Left ventricle myocardium superior (tissue), 1 donor: ENCODE measurements at regions not wholly inside any gene's neighbourhood (a gene's known extent, or its start where the extent isn't known, plus 50 kb on each side); places are given as distances from the start of the nearest gene placed in this dataset.
A peak's percentile ranks its signal among the peaks of the same experiment; 100 is the strongest.

Experiments
- ATAC-seq: fragments of 200-7000 bp; cut with Tn5 transposase; one replicate; pipeline ENCODE4 v1.9.1; 2020; ENCODE audit warnings: mild to moderate bottlenecking, moderate library complexity
- DNase-seq: peaks from one replicate; pipeline ENCODE4 v3.0.0-alpha.2; 2020
- intact Hi-C: fragments of 100-400 bp; cut with micrococcal nuclease; formaldehyde crosslinking; loops from one replicate; pipeline ENCODE4 v1.11.0; 2022
- donor health status: DM: no; HTN: yes; CAD: no; lungs with severe emphysema.

DNA sequence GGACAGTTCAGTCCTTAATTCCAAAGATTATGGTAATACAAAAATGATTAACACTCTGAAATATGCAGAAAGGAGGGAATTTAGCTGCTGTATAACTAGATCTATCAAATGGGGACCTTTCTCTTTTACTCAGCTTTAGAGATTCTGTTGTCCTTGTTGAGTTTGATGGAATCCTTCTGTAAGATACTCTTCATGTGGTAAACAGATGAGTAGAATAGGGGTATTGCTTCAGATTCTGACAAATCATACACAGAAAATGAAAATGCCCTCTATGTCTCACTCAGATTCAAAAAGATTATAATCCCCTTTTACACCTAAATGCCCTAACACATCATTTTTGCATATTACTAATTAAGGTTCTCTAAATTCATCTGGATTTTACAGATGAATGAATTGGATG is 50.7 kb downstream of the ARHGAP35 start:
- intact Hi-C loops: no loop called here
- ATAC-seq: no peak
- no peak for DNase-seq

DNA sequence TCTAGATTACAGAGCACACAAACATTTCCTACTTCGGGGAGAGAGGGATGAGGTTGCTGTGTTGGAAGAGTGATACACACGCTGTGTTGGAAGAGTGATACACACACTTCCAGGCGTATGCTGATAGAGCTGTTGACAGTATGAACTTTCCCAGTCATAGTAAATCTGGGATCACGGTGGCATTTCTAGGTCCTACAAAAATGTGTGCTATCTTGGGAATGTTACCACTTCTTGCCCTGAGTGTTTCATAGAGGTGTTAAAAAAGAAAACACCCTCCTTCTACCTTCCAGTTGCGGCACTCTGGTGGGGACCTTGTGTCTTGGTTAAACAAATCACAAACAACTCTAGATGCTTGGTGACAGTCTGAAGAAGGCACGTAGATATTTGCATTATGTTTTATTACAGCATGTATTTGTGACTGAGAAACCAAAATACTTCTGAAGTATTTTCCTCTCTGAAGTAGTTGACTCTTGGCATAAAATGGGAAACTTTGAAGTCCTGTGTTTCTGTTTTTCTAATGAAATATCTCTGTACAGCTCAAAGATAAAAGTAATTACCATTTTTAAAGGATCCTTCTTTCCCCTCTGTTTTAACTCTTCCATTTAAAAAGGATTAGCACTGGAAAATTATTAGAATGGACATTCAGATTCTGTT is 52.5 kb downstream of the ARHGAP35 start:
- ATAC-seq: peak; percentile 69
- no peak for DNase-seq
- intact Hi-C loops: no loop called here

DNA sequence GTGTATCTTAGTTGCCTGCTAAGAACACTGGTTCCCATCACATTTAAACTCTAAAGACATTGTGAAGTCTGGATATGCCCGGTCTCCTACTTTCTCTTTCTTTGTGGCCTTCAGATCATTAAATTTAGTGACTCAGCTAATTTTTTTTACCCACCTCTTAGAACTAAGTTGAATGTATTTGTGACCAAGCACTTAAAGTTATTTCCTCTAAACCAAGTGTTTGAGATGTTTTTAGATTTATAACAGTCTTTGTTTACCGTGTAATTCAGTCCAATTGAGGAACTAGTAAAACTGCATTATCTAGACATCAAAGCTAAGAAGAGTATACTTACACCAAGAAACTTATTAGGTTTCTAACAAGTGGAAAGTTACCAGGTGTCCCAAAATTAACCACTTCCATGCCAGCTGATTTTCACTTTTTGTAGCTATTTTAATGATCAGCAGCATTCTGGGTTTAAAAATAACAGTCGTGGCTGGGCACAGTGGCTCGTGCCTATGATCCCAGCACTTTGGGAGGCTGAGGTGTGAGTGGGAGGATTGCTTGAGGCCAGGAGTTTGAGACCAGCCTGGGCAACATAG is 53.1 kb downstream of the ARHGAP35 start:
- intact Hi-C loops: no loop called here
- DNase-seq (no peak), ATAC-seq (no peak)

DNA sequence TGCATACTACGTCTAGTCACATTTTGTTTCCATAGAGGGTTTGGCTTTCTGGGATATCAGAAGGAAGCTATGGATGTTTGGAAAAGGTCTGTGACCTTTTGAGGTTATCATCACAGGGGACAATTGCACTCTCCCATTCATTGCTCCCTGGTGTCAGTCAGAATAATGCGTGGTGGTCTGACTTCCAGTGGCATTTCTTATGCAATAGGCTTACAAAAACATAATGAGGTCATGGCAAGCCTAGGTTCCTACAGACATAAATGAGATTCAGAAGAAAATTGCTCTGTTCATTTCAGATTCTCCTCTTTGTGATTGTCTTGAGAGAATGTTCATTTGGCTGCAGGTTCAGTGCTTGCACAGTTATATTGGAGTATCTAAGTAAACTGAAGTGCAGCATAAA is 54.6 kb downstream of the ARHGAP35 start:
- ATAC-seq (peak; percentile 17), DNase-seq (no peak)
- intact Hi-C loops: no loop called here

DNA sequence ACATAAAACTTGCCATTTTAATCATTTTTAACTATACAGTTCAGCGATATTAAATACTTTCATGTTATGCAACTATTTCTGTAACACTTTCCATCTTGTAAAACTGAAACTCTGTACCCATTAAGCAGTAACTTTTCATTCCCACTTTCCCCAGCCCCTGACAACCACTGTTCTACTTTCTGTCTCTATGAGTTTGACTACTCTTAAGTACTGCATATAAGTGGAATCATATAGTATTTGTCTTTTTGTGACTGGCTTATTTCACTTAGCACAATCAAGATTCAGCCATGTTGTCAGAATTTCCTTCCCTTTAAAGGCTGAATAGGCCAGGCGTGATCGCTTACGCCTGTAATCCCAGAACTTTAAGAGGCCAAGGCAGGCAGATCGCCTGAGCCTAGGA is 56.2 kb downstream of the ARHGAP35 start:
- intact Hi-C loops: no loop called here
- ATAC-seq (no peak), DNase-seq (no peak)

DNA sequence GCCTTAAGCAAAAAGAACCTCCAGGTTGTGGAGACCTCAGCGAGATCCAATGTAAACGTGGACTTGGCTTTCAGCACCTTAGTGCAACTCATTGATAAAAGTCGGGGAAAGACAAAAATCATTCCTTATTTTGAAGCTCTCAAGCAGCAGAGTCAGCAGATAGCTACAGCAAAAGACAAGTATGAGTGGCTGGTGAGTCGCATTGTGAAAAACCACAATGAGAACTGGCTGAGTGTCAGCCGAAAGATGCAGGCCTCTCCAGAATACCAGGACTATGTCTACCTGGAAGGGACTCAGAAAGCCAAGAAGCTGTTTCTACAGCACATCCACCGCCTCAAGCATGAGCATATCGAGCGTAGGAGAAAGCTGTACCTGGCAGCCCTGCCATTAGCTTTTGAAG is 58.5 kb downstream of the ARHGAP35 start:
- intact Hi-C loops: no loop called here
- ATAC-seq: no peak
- DNase-seq: no peak

DNA sequence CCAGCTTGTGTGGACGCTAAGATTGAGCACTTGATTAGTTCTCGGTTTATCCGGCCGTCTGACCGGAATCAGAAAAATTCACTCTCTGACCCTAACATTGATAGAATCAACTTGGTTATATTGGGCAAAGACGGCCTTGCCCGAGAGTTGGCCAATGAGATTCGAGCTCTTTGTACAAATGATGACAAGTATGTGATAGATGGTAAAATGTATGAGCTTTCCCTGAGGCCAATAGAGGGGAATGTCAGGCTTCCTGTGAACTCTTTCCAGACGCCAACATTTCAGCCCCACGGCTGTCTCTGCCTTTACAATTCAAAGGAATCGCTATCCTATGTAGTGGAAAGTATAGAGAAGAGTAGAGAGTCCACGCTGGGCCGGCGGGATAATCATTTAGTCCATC is 59.6 kb downstream of the ARHGAP35 start:
- intact Hi-C loops: no loop called here
- DNase-seq (no peak), ATAC-seq (no peak)

DNA sequence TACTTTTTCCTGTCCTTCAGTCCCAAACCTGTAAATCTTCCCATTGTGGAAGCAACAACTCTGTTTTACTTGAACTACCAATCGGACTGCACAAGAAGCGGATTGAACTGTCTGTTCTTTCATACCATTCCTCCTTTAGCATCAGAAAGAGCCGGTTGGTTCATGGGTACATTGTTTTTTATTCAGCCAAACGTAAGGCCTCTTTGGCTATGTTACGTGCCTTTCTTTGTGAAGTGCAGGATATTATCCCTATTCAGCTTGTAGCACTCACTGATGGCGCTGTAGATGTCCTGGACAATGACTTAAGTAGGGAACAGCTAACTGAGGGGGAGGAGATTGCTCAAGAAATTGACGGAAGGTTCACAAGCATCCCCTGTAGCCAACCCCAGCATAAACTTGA is 60.3 kb downstream of the ARHGAP35 start:
- intact Hi-C loops: no loop called here
- ATAC-seq: no peak
- DNase-seq: no peak

DNA sequence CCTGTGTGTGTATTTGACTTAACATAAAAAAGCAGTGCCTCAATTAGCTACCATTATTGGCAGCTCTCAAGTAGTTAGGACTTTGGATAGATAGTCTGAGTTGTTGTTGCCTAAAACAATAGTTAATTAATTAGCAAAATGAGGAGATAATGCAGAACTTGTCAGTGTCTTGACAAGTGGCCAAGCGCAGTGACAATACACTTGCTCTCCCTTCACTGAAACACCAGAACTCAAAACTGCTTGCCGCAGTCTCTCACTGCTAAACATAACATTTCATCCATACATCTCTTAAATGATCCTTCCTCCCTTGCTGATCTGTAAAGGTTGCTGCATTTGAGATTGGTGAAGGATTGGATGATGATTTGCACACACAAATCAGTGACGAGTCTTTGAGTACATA is 61.7 kb downstream of the ARHGAP35 start:
- DNase-seq: no peak
- intact Hi-C loops: no loop called here

DNA sequence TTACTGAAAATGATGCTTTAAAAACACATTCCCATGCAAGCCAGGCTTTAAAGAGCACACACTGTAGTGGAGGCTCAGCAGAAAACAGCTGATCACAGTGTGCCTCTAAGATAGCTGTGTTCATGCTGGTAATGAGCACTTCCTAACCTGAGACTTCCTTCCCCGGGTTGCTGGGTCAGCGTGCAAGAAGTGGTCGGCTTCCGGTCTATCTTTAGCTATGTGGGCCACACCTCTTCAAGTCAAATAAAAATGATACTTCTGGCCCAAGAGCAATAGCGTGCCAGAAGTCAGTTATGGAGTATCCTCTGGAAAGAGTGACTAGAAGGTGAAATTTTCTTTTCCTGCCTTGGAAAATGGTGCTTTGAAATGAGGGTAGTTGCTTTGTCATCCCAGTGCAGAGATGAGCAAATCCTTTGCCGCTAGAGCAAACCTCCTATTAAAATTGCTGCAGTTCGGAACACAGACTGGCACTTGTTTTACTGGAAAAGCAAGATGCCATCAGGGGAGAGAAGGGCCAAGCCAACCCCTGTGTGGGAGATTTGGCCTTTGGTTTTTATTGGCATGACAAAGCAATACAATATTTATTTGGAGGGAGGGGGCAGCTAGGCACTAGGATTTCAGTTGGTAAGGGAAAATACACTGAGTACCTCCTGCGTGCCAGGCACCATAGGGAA is 64.2 kb downstream of the ARHGAP35 start:
- DNase-seq (no peak), ATAC-seq (peak; percentile 58)
- intact Hi-C loops: no loop called here

More for the DNA sequence above, 61.7 kb downstream of the ARHGAP35 start:
- no peak for ATAC-seq

DNA sequence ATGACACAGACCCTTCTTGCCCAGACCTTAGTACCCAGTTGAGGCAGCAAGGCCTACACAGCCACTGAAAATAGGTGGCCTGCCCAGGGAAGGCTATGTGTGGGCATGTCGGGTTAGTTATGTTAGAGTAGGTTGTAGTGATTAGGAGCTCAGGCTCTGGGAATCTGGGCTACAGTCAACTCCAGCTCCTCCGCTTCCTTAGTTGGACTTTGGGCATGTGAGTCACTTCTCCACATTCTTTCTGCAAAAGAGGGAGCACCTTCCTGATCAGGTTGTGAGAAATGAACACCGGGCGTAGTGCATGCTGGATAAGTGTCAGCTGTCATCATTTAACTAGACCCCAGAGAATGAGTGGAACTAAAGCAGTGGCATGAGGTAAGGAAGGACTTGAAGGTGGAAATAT is 64.8 kb downstream of the ARHGAP35 start:
- peak; percentile 12 for ATAC-seq
- intact Hi-C loops: no loop called here

DNA sequence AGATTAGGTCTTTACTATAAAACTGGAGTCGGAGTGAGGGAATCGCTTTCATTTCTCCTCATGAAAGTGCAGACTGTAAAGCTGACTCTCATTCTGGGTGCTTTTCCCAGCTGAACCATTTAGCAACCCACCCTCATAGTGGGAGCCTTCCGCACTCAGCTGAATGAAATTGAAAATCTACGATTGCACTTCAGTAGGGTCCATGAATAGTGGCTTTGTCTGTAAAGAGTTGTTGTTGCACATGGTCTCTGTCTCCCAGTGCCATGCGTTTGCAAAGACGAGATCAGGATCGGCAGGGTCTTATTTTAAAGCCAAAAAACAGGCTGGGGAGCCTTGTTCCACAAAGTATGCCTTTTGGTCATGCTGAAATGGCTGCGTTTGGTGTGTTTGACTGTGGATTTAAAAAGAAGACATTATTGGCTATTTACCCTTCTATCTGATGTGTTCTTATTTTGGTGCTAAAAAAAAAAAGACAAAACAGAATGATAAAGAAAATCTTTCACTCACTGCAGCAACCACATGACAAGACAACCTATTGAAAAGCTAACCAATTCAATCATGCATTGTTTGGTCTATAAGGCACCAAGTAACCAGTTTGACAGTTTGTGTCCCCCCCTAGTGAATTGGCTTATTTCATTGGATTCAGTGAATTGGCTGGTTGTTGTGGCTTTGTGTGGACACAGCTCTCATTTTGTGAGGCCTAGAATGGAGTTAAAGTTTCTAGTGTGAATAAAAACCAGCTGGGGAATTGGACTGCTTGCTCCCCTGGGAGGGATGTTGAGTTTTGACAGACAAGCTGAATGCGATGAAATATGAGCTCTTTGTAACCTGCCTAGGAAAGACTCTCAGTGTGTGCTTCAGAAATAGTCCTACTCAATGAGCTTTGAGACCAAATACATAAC is 65.6 kb downstream of the ARHGAP35 start:
- intact Hi-C loops: no loop called here
- peak; percentile 48 for ATAC-seq
- no peak for DNase-seq

More for the DNA sequence above, 64.8 kb downstream of the ARHGAP35 start:
- no peak for DNase-seq

DNA sequence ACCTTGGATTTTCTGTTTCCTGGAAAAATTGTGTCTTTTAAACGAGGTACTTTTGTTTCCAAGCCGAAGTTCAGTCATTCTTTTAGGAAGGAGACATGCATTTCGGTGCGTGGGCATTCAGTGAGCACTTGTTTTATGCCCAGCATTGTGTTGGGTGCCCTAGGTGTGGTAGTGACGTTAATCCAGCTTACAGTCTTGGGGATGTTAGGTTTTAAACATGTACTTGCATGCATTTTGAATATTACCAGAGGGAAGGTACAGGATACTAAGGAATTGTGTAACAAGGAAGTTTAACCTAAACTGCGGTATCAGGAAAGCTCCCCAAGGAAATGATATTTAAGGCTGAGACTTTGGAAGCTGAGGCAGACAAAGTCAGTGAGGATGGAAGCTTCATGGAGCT is 66.3 kb downstream of the ARHGAP35 start:
- ATAC-seq: no peak
- intact Hi-C loops: no loop called here
- DNase-seq: no peak

DNA sequence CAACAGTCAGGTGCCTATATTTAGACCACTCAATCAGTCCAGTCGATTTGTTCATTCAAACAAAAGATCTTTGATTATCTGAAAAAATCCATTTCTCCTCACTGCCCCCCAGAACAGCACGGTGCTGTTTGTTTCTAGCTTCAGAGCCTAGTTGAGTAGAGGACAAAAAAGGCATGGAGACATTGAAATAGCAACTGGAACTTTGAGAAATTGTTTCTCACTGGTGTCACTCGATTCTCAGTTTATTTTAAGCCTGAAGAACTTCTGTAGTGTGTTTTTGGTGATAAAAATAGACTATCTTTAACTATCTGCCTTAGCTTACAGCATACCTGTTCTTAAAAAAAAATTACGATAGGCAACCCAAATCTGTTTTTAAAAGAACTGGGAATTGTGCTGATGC is 67.1 kb downstream of the ARHGAP35 start:
- peak; percentile 33 for ATAC-seq
- DNase-seq: no peak
- intact Hi-C loops: no loop called here

DNA sequence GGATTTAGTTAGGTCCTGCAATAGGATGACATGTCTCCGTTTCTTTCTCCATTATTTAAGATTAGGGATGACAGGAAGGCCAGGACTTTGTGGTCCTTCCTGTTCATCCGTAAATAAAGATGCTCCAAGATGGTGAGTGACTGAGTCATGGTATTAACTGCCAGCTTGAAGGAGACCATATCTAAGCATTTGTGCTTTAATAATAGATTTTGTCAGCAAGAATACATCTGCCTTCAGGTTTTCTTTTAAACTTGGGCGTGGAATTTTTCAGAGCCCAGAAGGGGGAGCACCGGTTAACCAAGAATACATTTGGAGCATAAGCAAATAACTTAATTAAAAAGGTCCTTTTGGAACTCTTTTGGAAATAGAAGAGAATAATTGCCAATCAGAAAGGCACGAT is 68.2 kb downstream of the ARHGAP35 start:
- ATAC-seq: no peak
- DNase-seq: no peak
- intact Hi-C loops: no loop called here

DNA sequence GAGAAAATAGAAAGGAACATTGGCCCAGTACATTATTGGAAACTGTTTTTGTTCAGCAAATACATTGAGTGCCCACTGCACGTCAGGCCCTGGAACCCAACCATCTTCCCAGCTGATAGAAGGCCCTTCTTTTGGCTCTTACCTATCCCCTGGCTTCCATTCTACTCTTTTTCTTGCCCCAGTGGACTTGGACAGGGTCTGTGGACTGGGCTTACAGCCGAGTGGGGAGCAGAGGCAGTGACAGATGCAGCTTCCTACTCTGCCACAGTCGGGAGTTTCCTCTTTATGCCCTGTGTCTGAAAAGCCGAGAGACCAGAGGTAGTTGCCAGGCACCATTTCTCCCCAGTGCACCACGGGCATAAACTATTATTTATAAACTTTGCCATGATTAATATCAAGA is 70.4 kb downstream of the ARHGAP35 start:
- DNase-seq (no peak), ATAC-seq (peak; percentile 23)
- intact Hi-C loops: no loop called here

DNA sequence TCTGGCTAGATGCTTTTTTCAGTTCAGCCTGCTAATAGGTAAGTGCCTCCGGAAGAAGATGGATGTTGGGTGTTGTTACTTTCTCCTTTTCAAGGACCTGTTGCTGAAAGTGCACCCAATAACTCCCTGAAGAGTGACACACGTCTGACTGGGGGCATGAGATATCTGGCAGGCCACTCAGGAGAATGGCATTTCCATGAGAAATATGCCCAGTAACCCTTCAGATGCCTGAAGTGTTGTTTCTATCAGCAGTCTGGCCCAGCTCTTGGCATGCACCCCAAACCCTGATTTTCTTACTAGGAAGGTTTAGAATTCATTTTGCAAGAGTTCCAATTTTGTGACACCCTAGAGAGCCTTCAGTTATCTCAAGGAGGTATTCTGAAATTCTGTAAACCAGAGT is 71.5 kb downstream of the ARHGAP35 start:
- intact Hi-C loops: no loop called here

DNA sequence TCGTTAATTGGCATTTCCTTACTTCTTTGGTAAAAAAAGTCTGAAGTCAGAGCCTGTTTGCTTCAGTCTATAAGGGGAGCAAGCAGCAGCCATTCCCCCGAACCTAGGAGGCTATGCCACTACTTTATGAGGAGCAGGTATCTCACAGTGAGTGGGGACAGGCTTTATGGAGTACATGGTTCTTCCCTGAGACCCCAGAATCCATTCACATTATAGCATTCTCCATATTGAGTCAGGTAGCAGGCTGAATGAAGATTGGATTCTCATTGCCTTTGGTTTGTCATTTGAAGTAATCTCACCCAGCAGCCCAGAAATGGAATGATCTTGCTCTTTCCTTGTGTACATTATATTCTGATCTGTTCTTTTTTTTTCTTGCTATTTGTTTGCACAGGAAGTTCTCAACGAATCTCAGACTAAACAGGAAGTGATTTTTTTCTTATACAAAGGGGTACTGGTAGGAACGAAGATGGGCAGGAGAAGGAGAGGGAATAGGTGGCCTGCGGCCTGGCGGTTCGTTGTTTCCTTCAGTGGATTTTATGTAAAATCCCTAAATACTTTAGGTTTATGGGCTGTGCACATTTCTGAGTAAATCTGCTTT is 74.4 kb downstream of the ARHGAP35 start:
- intact Hi-C loops: no loop called here
- no peak for ATAC-seq
- no peak for DNase-seq

More for the DNA sequence above, 71.5 kb downstream of the ARHGAP35 start:
- no peak for ATAC-seq
- no peak for DNase-seq

DNA sequence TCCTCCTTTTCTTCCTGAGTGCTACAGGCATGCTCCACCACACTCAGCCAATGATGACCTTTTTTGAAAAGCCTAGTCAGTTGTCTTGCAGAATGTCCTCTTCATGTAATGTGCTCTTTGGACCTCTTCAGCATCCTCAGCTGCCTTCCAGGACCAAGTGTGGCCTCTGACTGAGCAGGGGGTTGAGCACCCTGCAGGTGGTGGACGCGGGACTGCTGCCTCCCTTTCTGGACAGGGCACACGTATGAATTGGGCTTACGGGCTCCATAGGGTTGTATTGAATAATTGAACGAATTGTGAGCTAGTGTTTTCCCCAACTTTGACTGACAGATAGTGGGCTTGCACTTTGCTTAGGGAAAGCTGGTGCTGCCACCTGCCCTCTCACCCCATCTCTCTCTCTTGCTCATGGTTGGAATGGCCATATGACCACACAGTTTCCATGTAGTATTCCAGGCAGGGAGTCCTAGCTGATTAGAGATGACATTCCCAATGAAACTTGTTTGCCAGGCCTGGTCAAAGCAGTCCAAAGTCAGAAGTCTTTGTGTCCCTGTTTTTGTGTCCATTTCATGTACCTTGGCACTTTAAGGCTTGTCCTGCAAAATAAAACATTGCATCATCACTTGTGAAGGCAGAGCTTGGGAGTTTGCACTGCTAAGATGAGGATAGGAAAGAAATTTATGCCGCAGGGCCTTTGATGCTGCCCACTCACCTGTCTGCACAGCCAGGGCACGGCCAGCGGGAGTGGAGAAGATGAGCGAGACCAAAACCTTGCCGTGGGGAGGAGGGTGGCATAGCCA is 76.3 kb upstream of the NPAS1 start:
- ATAC-seq: peak; percentile 4
- no peak for DNase-seq
- intact Hi-C loops: no loop called here
